HG03103 (cell line): ENCODE measurements at regions not wholly inside any gene's neighbourhood (a gene's known extent, or its start where the extent isn't known, plus 50 kb on each side); places are given as distances from the start of the nearest gene placed in this dataset.
"Not testable (repeated sequence)": the region's sequence is repeated elsewhere in the genome, so short reads cannot be mapped to it uniquely, and the experiment has no call there.

ENCODE experiments used
- ATAC-seq: cut with Tn5 transposase; IDR thresholded peaks from one replicate; pipeline ENCODE4 v1.9.1; 2021; ENCODE audit warnings: low read depth; ENCODE audit not compliant: unreplicated experiment

- no peak for ATAC-seq
These were observed 227.2 kb upstream of the ASCC3 start for GRCh38 chr6:101108286-101108685.

- no peak for ATAC-seq
These were observed 229.7 kb upstream of the ASCC3 start for GRCh38 chr6:101110814-101111213.

- ATAC-seq: no peak
These were observed 232.5 kb upstream of the ASCC3 start for GRCh38 chr6:101113468-101114260.

- ATAC-seq: peak; percentile 58
These were observed 233.6 kb upstream of the ASCC3 start for GRCh38 chr6:101114703-101115102.

GRCh38 chr6:101116337-101116736 lies 235.2 kb upstream of the ASCC3 start:
- no peak for ATAC-seq

- ATAC-seq: no peak
These were observed 236.4 kb upstream of the ASCC3 start for GRCh38 chr6:101117393-101118135.

GRCh38 chr6:101118136-101118396 lies 236.9 kb upstream of the ASCC3 start:
- no peak for ATAC-seq

- no peak for ATAC-seq
These were observed 239.6 kb upstream of the ASCC3 start for GRCh38 chr6:101120747-101121146.

- ATAC-seq: no peak
These were observed 244.3 kb upstream of the ASCC3 start for GRCh38 chr6:101125380-101125971.

GRCh38 chr6:101126501-101126900 lies 245.4 kb upstream of the ASCC3 start:
- ATAC-seq: no peak

GRCh38 chr6:101129851-101130250 lies 248.7 kb upstream of the ASCC3 start:
- ATAC-seq: no peak

- ATAC-seq: no peak
These were observed 247.1 kb upstream of the GRIK2 start for GRCh38 chr6:101146389-101146788.

- ATAC-seq: no peak
These were observed 243.3 kb upstream of the GRIK2 start for GRCh38 chr6:101150226-101150625.

- ATAC-seq: not testable (repeated sequence)
These were observed 235.9 kb upstream of the GRIK2 start for GRCh38 chr6:101157638-101158037.

GRCh38 chr6:101163611-101164010 lies 229.9 kb upstream of the GRIK2 start:
- no peak for ATAC-seq

GRCh38 chr6:101167638-101168037 lies 225.9 kb upstream of the GRIK2 start:
- no peak for ATAC-seq

- ATAC-seq: not testable (repeated sequence)
These were observed 222.5 kb upstream of the GRIK2 start for GRCh38 chr6:101171049-101171448.

GRCh38 chr6:101178748-101179147 lies 214.8 kb upstream of the GRIK2 start:
- no peak for ATAC-seq

GRCh38 chr6:101181006-101181405 lies 212.5 kb upstream of the GRIK2 start:
- no peak for ATAC-seq

- not testable (repeated sequence) for ATAC-seq
These were observed 205.2 kb upstream of the GRIK2 start for GRCh38 chr6:101188285-101188798.

- ATAC-seq: no peak
These were observed 197.9 kb upstream of the GRIK2 start for GRCh38 chr6:101195588-101195987.

GRCh38 chr6:101199441-101199840 lies 194.1 kb upstream of the GRIK2 start:
- no peak for ATAC-seq
